ENCODE measurements at regions not wholly inside any gene's neighbourhood (a gene's known extent, or its start where the extent isn't known, plus 50 kb on each side); places are given as distances from the start of the nearest gene placed in this dataset.

GRCh38 chr5:17761326-17761725 is 127.1 kb downstream of the TAF11L14 start:
- TF ChIP-seq CTCF (IDR thresholded peaks at IDR 0.05; ENCODE audit: low read depth, low read length) = no peak
- no peak overlapping the region for H3K27ac ChIP-seq
- no peaks in the 10 kb centered on the region for H3K27me3 ChIP-seq
- H3K4me1 ChIP-seq (ENCODE audit: low read depth) = no peaks in the 10 kb centered on the region
- H3K9me3 ChIP-seq (ENCODE audit: low read depth) = no peaks in the 10 kb centered on the region
- no peak for DNase-seq (ENCODE audit: low read depth in 1 of 2, low spot score in 1 of 2)
- H3K36me3 ChIP-seq = no peaks in the 10 kb centered on the region
- H3K4me3 ChIP-seq = no peak overlapping the region

- TF ChIP-seq CTCF (IDR thresholded peaks at IDR 0.05; ENCODE audit: low read depth, low read length) = no peak
- no peak overlapping the region for H3K27ac ChIP-seq
- DNase-seq (ENCODE audit: low read depth in 1 of 2, low spot score in 1 of 2) = no peak
- no peaks in the 10 kb centered on the region for H3K27me3 ChIP-seq
- no peaks in the 10 kb centered on the region for H3K9me3 ChIP-seq (ENCODE audit: low read depth)
- H3K4me1 ChIP-seq (ENCODE audit: low read depth) = no peaks in the 10 kb centered on the region
- H3K36me3 ChIP-seq = no peaks in the 10 kb centered on the region
- H3K4me3 ChIP-seq = no peak overlapping the region
Observed at GRCh38 chr5:17763301-17763700, 129.0 kb downstream of the TAF11L14 start.

GRCh38 chr5:17766031-17766430 is 131.8 kb downstream of the TAF11L14 start:
- no peak for TF ChIP-seq CTCF (IDR thresholded peaks at IDR 0.05; ENCODE audit: low read depth, low read length)
- Histone ChIP-seq H3K27ac (no peak overlapping the region), H3K36me3 (no peaks in the 10 kb centered on the region), H3K27me3 (no peaks in the 10 kb centered on the region), H3K4me1 (ENCODE audit: low read depth) (no peaks in the 10 kb centered on the region), H3K4me3 (no peak overlapping the region), H3K9me3 (ENCODE audit: low read depth) (no peaks in the 10 kb centered on the region)
- no peak for DNase-seq (ENCODE audit: low read depth in 1 of 2, low spot score in 1 of 2)

- no peak for TF ChIP-seq CTCF (IDR thresholded peaks at IDR 0.05; ENCODE audit: low read depth, low read length)
- DNase-seq (ENCODE audit: low read depth in 1 of 2, low spot score in 1 of 2) = no peak
- Histone ChIP-seq H3K27me3 (no peaks in the 10 kb centered on the region), H3K27ac (no peak overlapping the region), H3K4me1 (ENCODE audit: low read depth) (no peaks in the 10 kb centered on the region), H3K36me3 (no peaks in the 10 kb centered on the region), H3K9me3 (ENCODE audit: low read depth) (no peaks in the 10 kb centered on the region), H3K4me3 (no peak overlapping the region)
Observed at GRCh38 chr5:17769277-17769676, 135.0 kb downstream of the TAF11L14 start.

- Histone ChIP-seq H3K4me1 (ENCODE audit: low read depth) (no peaks in the 10 kb centered on the region), H3K36me3 (no peaks in the 10 kb centered on the region), H3K27ac (no peak overlapping the region), H3K9me3 (ENCODE audit: low read depth) (no peaks in the 10 kb centered on the region), H3K4me3 (no peak overlapping the region), H3K27me3 (no peaks in the 10 kb centered on the region)
- no peak for DNase-seq (ENCODE audit: low read depth in 1 of 2, low spot score in 1 of 2)
- no peak for TF ChIP-seq CTCF (IDR thresholded peaks at IDR 0.05; ENCODE audit: low read depth, low read length)
Observed at GRCh38 chr5:17772232-17772631, 138.0 kb downstream of the TAF11L14 start.

GRCh38 chr5:17785774-17786173 is 151.5 kb downstream of the TAF11L14 start:
- H3K4me1 ChIP-seq (ENCODE audit: low read depth) = no peaks in the 10 kb centered on the region

More at GRCh38 chr5:17785774-17786173, 151.5 kb downstream of the TAF11L14 start:
- Histone ChIP-seq H3K36me3 (no peaks in the 10 kb centered on the region), H3K27me3 (no peaks in the 10 kb centered on the region), H3K4me3 (no peak overlapping the region), H3K9me3 (ENCODE audit: low read depth) (no peaks in the 10 kb centered on the region), H3K27ac (no peak overlapping the region)
- no peak for TF ChIP-seq CTCF (IDR thresholded peaks at IDR 0.05; ENCODE audit: low read depth, low read length)
- no peak for DNase-seq (ENCODE audit: low read depth in 1 of 2, low spot score in 1 of 2)

All from cardiac muscle cell (in vitro differentiated cells and primary cell).